Psoas muscle (tissue), 7 donors: ENCODE measurements at regions not wholly inside any gene's neighbourhood (a gene's known extent, or its start where the extent isn't known, plus 50 kb on each side); places are given as distances from the start of the nearest gene placed in this dataset.

Experiments used
- ATAC-seq, 4 donors: fragments of 200-7000 bp; cut with Tn5 transposase; one replicate each; pipeline ENCODE4 v1.9.1; 2020; ENCODE audit warnings: moderate library complexity in 3 of 4, mild to moderate bottlenecking in 2 of 4
- DNase-seq, 2 donors: peaks; one replicate each; pipeline ENCODE4 v3.0.0-alpha.2; 2020
- H3K27ac ChIP-seq: fragments of 200-600 bp; one replicate; pipeline ENCODE4 v1.8.0; 2022
- H3K27me3 ChIP-seq, 3 donors: fragments of 200-600 bp in 1 of 3; one replicate each; pipeline versions ENCODE4 v1.6.1 to v1.8.0; 2013 to 2022; ENCODE audit warnings: low read length in 2 of 3, mild to moderate bottlenecking in 2 of 3, moderate library complexity in 1 of 3; ENCODE audit not compliant: insufficient read depth in 3 of 3
- H3K36me3 ChIP-seq, 2 donors: fragments of 200-600 bp in 1 of 2; one replicate each; pipeline versions ENCODE4 v1.6.1 to v1.8.0; 2013 to 2022; ENCODE audit warnings: low read depth in 1 of 2, mild to moderate bottlenecking in 1 of 2, moderate library complexity in 1 of 2; ENCODE audit not compliant: insufficient read depth in 1 of 2
- H3K4me1 ChIP-seq: fragments of 200-600 bp; one replicate; pipeline ENCODE4 v1.8.0; 2022
- H3K4me3 ChIP-seq: fragments of 200-600 bp; one replicate; pipeline ENCODE4 v1.8.0; 2022; ENCODE audit warnings: mild to moderate bottlenecking
- H3K9me3 ChIP-seq: fragments of 200-600 bp; one replicate; pipeline ENCODE4 v1.8.0; 2022
- WGBS, 3 donors: extraction: QIAGEN DNeasy Blood & Tissue Kit; methylation state at CpG; one replicate each; pipeline versions ENCODE4 v1.1.6 to v1.1.7; 2013; 5-methylcytosine and 5-hydroxymethylcytosine counted together
- intact Hi-C, 2 donors: fragments of 100-400 bp; cut with DNase I; formaldehyde crosslinking; loops; one replicate each; pipeline versions ENCODE4 v1.11.0 to v1.14.2; 2022
- TF ChIP-seq, protein P1 (sequence below): fragments of 200-600 bp; IDR thresholded peaks from one replicate; pipeline ENCODE4 v1.8.0; 2022; ENCODE audit warnings: antibody characterized with exemption
- donor health status: healthy with polysubstance abuse.
- donor health status: DM: no; HTN: no; CAD: no; lungs with moderate emphysema.
- donor health status: Bipolar disorder and iron deficiency.
- donor health status: healthy.
- donor health status: DM: yes; HTN: yes; CAD: no.
- donor health status: DM: no; HTN: no; CAD: no.
- donor health status: DM: yes; HTN: yes; CAD: no.

DNA sequence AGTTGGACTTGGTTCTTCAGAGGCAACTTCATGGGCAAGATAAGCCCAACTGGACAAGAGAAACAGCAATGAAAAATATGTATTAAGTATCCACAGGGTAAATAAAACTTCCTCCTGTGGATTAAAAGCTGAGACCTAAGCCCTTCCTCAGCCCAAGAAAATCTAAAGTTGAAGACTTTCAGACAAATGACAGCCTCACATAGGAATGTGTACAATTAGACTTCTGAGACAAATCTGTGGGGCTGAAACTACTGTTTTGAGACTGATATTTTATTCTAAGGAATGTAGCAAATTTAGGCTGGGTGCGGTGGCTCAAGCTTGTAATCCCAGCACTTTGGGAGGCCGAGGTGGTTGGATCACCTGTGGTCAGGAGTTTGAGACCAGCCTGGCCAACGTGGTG, 74.2 kb upstream of the IL12A start:
- ATAC-seq = no peak
- TF ChIP-seq, protein P1, sequence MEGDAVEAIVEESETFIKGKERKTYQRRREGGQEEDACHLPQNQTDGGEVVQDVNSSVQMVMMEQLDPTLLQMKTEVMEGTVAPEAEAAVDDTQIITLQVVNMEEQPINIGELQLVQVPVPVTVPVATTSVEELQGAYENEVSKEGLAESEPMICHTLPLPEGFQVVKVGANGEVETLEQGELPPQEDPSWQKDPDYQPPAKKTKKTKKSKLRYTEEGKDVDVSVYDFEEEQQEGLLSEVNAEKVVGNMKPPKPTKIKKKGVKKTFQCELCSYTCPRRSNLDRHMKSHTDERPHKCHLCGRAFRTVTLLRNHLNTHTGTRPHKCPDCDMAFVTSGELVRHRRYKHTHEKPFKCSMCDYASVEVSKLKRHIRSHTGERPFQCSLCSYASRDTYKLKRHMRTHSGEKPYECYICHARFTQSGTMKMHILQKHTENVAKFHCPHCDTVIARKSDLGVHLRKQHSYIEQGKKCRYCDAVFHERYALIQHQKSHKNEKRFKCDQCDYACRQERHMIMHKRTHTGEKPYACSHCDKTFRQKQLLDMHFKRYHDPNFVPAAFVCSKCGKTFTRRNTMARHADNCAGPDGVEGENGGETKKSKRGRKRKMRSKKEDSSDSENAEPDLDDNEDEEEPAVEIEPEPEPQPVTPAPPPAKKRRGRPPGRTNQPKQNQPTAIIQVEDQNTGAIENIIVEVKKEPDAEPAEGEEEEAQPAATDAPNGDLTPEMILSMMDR = no peak
- intact Hi-C loops = no loop called here
- no peaks in the 10 kb centered on the region for H3K27me3 ChIP-seq
- H3K9me3 ChIP-seq = peaks cover 6% of the 10 kb centered on the region
- no peaks in the 10 kb centered on the region for H3K36me3 ChIP-seq
- 63 to 81% (median 76%) methylated on average over 3 of the region's 3 CpGs for WGBS, 3 donors
- H3K27ac ChIP-seq = no peak overlapping the region
- no peak overlapping the region for H3K4me3 ChIP-seq
- DNase-seq = no peak
- peaks cover 6% of the 10 kb centered on the region for H3K4me1 ChIP-seq

DNA sequence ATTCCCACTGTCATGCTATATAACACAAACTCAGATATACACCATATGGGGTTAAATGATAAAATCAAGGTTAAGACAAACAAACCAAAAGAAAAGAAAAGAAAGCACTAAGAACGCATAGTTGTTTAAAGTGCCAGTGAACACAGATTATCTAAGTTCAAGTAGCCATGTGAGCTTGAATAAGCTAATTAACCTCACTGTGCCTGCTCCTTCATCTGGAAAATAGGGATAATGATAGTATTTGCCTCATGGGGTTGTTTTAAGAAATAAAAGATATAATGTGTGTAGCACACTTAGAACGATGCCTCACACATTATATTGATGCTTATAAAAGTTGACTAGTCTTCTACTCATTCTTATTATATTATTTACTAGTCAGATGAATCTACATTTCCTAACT, 72.6 kb upstream of the IL12A start:
- no peaks in the 10 kb centered on the region for H3K27me3 ChIP-seq
- WGBS, 3 donors = 90 to 93% (median 93%) methylated on average over 2 of the region's 2 CpGs
- H3K27ac ChIP-seq = no peak overlapping the region
- H3K4me1 ChIP-seq = peaks cover under 1% of the 10 kb centered on the region
- H3K4me3 ChIP-seq = no peak overlapping the region
- no peak for ATAC-seq
- DNase-seq = no peak
- intact Hi-C loops = no loop called here
- no peaks in the 10 kb centered on the region for H3K36me3 ChIP-seq
- peaks cover 6% of the 10 kb centered on the region for H3K9me3 ChIP-seq
- TF ChIP-seq, protein P1 = no peak

DNA sequence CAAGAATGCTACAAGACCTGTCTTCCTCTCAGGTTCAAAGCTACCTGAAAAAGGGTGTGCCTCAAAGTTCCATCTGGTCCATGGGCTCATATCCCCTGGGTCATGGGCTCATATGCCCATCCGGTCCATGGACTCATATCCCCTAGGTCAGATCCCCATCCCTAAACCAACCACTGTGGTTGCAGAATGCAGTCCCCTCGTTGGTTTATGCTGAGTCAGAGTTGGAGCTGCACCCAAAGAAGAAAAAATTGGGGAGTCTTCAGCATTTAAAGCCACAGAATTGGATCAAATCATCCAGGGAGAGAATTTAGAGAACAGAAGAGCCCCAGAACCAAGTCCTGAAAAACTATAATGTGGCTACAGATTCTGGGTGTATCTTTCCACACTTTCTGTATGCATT, 71.5 kb upstream of the IL12A start:
- no peak for DNase-seq
- no peak for ATAC-seq
- H3K36me3 ChIP-seq = no peaks in the 10 kb centered on the region
- no peaks in the 10 kb centered on the region for H3K4me1 ChIP-seq
- TF ChIP-seq, protein P1 = no peak
- WGBS, 3 donors = 66 to 74% (median 69%) methylated on average over 2 of the region's 2 CpGs
- H3K9me3 ChIP-seq = peaks cover 6% of the 10 kb centered on the region
- intact Hi-C loops = no loop called here
- H3K27me3 ChIP-seq = no peaks in the 10 kb centered on the region
- H3K4me3 ChIP-seq = no peak overlapping the region
- H3K27ac ChIP-seq = no peak overlapping the region

DNA sequence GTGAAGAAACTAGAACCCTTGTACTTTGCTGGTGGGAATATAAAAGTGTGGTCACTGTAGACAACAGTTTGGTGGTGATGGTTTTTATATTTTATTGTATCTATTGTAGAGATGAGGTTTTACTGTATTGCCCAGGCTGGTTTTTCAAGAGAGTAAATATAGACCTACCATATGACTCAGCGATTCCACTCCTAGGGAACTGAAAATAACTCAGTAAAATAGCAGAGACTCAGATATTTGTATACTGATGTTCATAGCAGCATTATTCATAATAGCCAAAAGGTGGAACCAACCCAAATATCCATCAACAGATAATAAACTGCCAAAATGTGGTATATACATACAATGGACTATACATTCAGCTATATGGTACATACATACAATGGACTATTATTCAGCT, 68.8 kb upstream of the IL12A start:
- no peaks in the 10 kb centered on the region for H3K4me1 ChIP-seq
- WGBS, 3 donors = 63 to 84% (median 68%) methylated on average over 1 of the region's 1 CpG
- TF ChIP-seq, protein P1 = no peak
- no peaks in the 10 kb centered on the region for H3K27me3 ChIP-seq
- H3K36me3 ChIP-seq = no peaks in the 10 kb centered on the region
- H3K27ac ChIP-seq = no peak overlapping the region
- no peak overlapping the region for H3K4me3 ChIP-seq
- ATAC-seq = no peak
- no peak for DNase-seq
- H3K9me3 ChIP-seq = peaks cover 6% of the 10 kb centered on the region
- intact Hi-C loops = no loop called here

DNA sequence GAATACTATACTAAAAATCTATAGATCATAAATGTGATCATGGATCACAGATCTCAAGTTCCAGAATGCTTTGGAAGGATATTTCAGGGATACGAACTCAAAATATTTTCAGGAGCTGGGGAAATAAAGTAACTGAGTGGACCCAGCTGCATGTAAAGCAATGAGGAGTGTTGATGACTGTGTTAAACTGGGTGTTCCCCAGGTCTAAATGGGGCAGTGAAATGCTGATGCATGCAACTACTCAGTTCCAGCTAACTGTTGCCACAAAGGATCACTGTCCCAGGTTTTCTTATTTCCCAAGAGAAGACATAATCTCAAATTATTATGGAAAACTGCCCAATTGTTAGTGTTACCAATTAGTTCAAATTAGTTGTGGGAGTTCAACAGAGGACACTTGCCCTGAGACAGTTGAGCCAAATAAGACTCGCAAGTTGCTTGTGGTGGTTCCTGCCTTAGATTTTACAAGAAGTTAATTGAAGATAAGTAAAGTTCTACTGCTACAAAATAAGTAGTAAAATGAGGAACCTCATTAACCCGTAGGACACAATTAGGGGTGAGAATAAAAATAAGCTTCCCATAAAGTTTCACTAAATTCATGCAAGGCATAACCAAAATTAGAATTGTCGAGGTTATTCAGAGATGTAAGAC, 66.3 kb upstream of the IL12A start:
- H3K27me3 ChIP-seq = no peaks in the 10 kb centered on the region
- H3K27ac ChIP-seq = no peak overlapping the region
- DNase-seq = no peak
- TF ChIP-seq, protein P1 = no peak
- H3K4me3 ChIP-seq = no peak overlapping the region
- no peak for ATAC-seq
- peaks cover 6% of the 10 kb centered on the region for H3K9me3 ChIP-seq
- 82 to 88% (median 86%) methylated on average over 4 of the region's 4 CpGs for WGBS, 3 donors
- no peaks in the 10 kb centered on the region for H3K36me3 ChIP-seq
- intact Hi-C loops = no loop called here
- no peaks in the 10 kb centered on the region for H3K4me1 ChIP-seq
